GM21619 (cell line): ENCODE measurements at regions not wholly inside any gene's neighbourhood (a gene's known extent, or its start where the extent isn't known, plus 50 kb on each side); places are given as distances from the start of the nearest gene placed in this dataset.

Experiments used
- ATAC-seq: cut with Tn5 transposase; IDR thresholded peaks from one replicate; pipeline ENCODE4 v1.9.1; 2021; ENCODE audit not compliant: unreplicated experiment

- no peak for ATAC-seq
Measured at GRCh38 chr1:113219377-113219776, 146.4 kb downstream of the LRIG2 start.

- no peak for ATAC-seq
Measured at GRCh38 chr1:113219828-113220227, 146.8 kb downstream of the LRIG2 start.

GRCh38 chr1:113223040-113223439 lies 150.0 kb downstream of the LRIG2 start:
- ATAC-seq: no peak

GRCh38 chr1:113223546-113223945 lies 150.5 kb downstream of the LRIG2 start:
- no peak for ATAC-seq

- peak; percentile 64 for ATAC-seq
Measured at GRCh38 chr1:113226148-113226547, 153.2 kb downstream of the LRIG2 start.

GRCh38 chr1:113231866-113232265 lies 158.4 kb upstream of the MAGI3 start:
- ATAC-seq: no peak

- no peak for ATAC-seq
Measured at GRCh38 chr1:113233441-113233840, 156.9 kb upstream of the MAGI3 start.

- ATAC-seq: no peak
Measured at GRCh38 chr1:113241237-113241636, 149.1 kb upstream of the MAGI3 start.

- no peak for ATAC-seq
Measured at GRCh38 chr1:113242481-113242880, 147.8 kb upstream of the MAGI3 start.

- ATAC-seq: no peak
Measured at GRCh38 chr1:113243529-113243928, 146.8 kb upstream of the MAGI3 start.

GRCh38 chr1:113244112-113244820 lies 146.0 kb upstream of the MAGI3 start:
- no peak for ATAC-seq

- no peak for ATAC-seq
Measured at GRCh38 chr1:113245252-113245651, 145.1 kb upstream of the MAGI3 start.

GRCh38 chr1:113246929-113247328 lies 143.4 kb upstream of the MAGI3 start:
- no peak for ATAC-seq

GRCh38 chr1:113247355-113247754 lies 143.0 kb upstream of the MAGI3 start:
- ATAC-seq: no peak

- no peak for ATAC-seq
Measured at GRCh38 chr1:113247782-113248181, 142.5 kb upstream of the MAGI3 start.

- ATAC-seq: no peak
Measured at GRCh38 chr1:113248494-113248893, 141.8 kb upstream of the MAGI3 start.

GRCh38 chr1:113250161-113250560 lies 140.2 kb upstream of the MAGI3 start:
- no peak for ATAC-seq

- ATAC-seq: no peak
Measured at GRCh38 chr1:113252166-113252565, 138.1 kb upstream of the MAGI3 start.

GRCh38 chr1:113253187-113253586 lies 137.1 kb upstream of the MAGI3 start:
- ATAC-seq: no peak

- ATAC-seq: no peak
Measured at GRCh38 chr1:113253590-113253989, 136.7 kb upstream of the MAGI3 start.

- no peak for ATAC-seq
Measured at GRCh38 chr1:113255038-113255719, 135.1 kb upstream of the MAGI3 start.

- ATAC-seq: no peak
Measured at GRCh38 chr1:113255720-113256347, 134.5 kb upstream of the MAGI3 start.
